Lower leg skin (tissue), 3 donors: ENCODE measurements at regions not wholly inside any gene's neighbourhood (a gene's known extent, or its start where the extent isn't known, plus 50 kb on each side); places are given as distances from the start of the nearest gene placed in this dataset.

Experiments used
- CTCF ChIP-seq, 3 donors: fragments of 450-650 bp; IDR thresholded peaks; one replicate each; pipeline ENCODE4 v1.5.1; 2016; ENCODE audit warnings: antibody characterized with exemption in 3 of 3, mild to moderate bottlenecking in 3 of 3, moderate library complexity in 2 of 3
- POLR2A ChIP-seq, 2 donors: fragments of 450-650 bp; IDR thresholded peaks; one replicate each; pipeline ENCODE4 v1.6.1; 2016 to 2017; ENCODE audit warnings: antibody characterized with exemption in 2 of 2, mild to moderate bottlenecking in 1 of 2, moderate library complexity in 1 of 2

GRCh38 chr7:24378871-24379616 is 95.1 kb downstream of the NPY start:
- TF ChIP-seq CTCF (IDR thresholded peaks at IDR 0.05) (no peak), POLR2A (IDR thresholded peaks at IDR 0.05) (no peak)
